ENCODE measurements at regions not wholly inside any gene's neighbourhood (a gene's known extent, or its start where the extent isn't known, plus 50 kb on each side); places are given as distances from the start of the nearest gene placed in this dataset.

DNA sequence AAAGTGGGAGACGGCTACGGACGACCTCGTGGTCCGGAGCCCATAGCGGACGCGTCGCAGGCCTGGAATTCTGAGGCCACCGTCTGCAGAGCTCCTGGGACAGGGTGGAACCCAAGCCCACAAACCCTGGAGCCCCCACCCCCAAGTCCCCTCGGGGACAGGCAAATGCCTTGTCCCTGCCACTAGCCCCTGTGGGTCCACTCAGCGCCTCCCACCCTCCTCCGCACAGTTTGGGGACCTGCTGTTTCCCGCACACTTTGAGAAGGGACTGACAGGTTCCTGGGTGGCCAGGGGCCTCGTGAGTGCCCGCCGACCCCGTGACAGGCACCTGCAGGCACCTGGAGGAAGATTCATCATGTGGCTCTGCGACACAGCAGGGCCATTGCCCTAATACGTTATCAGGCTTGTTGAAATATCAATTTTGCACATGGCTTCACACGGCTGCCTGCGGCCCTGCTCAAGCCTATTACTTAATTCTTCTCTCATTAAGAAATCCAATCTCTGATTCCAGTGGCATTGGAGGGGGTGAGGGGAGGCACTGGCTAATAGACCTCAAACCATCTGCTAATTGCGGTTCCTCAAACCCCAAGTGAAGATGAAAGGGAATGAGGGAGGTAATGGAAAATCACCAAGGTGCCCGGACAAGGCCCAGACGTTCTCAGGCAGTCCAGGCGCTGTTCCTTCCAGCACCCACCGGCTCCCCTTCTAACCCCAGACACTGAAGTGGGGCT, 672.5 kb downstream of the BRD1 start:
- no peak for DNase-seq (ENCODE audit: low spot score)

GRCh38 chr22:49154433-49154832, 673.2 kb downstream of the BRD1 start:
- no peak for DNase-seq (ENCODE audit: low spot score)

- no peak for DNase-seq (ENCODE audit: low spot score)
These were observed 673.8 kb downstream of the BRD1 start for GRCh38 chr22:49153921-49154320.

GRCh38 chr22:49152939-49153770, 674.5 kb downstream of the BRD1 start:
- DNase-seq (ENCODE audit: low spot score): no peak

DNA sequence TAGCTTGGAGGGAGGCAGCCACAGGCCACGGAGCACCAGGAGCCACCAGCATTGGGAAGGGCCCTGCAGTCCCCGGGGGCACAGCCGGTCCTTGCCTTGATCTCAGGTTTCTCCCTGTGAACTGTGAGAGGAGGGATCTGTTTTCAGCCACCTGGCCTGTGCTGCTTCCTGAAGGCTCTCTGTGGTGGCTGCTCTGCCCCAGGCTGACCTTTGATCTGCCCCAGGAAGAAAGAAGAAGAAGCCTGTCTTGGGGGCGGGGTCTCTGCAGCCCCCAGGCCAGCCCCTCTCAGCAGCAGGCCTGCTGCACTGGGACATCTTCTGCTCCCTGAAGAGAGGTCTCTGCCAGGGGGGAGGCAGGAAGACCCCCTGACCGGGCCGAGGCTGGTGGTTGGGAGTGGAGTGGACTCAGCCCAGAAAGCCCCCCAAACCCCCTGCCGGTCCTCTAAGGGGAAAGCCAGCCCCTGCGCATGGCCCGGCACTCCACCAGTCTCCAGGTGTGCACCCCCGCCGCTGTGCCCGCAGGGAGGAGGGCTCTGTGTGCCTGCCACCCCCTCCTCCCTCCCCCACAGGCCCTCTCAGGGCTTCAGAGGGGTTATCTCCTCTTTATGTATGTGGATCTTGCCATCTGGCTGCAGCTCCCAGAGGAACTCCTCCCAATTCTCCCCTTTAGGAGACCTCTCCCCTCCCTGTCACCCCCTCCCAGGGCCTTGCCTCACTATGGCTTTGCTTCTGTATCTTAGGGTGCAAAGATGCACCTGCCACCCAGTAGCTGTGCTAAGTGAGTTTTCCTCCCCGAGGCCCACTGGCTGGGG, 675.3 kb downstream of the BRD1 start:
- DNase-seq (ENCODE audit: low spot score): no peak

DNA sequence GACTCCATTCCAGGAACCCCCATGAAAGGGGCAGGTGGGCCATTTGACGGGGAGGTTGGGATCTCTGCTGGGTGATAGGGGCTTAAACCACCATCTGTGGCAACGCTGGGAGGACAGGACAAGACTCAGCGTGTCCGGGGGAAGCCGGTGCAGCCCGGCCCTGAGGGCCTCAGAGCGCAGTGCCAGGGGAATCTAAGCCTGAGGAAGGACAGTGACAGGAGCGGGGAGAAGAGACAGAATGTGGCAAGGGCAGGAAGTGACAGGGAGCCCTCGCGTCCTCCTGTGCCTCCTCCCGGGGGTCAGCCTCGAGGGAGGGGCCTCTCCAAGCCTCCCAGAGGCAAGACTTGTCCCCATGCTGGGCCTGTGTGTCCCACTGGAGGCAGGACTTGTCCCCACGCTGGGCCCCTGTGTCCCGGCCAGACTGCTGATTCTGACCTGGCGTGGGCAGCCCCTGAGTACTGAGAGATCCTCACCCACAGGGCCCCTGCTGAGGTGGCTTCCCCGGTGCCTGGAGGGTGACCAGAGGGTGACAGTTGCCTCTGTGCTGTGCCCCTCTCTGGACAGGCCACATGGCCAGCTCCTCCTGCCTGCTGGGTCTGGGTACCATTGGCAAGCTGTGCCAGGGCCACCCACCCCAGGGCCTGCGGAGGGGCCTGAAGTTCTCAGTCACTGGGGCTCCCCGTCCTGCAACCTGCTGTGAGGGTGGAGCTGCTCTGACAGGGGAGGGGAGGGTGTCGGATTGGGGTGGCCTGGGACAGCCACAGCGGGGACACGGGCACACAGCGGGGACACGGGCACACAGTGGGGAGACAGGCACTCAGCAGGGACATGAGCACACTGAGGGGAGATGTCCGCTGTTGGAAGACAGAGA, 676.2 kb downstream of the BRD1 start:
- no peak for DNase-seq (ENCODE audit: low spot score)

DNA sequence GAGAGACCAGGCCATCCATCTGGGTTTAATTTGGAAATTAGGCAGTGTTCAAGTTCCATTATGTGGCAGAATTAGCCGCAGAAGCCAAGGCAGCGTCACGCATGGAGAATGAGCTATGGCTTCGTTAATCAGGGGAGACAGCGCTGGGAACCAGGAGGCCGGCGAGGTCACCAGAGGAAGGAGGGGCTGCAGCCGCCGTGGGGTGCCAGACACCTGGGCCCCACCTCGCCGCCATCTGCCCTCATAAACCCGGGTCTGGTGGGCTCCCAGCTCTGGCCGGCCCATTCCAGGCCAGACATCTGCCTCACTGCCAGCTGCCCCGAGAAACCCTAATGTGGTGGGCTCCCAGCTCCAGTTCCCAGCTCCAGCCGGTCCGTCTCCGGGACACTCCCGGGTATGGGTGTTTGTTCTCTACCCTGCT, 676.9 kb downstream of the BRD1 start:
- DNase-seq (ENCODE audit: low spot score): no peak

DNA sequence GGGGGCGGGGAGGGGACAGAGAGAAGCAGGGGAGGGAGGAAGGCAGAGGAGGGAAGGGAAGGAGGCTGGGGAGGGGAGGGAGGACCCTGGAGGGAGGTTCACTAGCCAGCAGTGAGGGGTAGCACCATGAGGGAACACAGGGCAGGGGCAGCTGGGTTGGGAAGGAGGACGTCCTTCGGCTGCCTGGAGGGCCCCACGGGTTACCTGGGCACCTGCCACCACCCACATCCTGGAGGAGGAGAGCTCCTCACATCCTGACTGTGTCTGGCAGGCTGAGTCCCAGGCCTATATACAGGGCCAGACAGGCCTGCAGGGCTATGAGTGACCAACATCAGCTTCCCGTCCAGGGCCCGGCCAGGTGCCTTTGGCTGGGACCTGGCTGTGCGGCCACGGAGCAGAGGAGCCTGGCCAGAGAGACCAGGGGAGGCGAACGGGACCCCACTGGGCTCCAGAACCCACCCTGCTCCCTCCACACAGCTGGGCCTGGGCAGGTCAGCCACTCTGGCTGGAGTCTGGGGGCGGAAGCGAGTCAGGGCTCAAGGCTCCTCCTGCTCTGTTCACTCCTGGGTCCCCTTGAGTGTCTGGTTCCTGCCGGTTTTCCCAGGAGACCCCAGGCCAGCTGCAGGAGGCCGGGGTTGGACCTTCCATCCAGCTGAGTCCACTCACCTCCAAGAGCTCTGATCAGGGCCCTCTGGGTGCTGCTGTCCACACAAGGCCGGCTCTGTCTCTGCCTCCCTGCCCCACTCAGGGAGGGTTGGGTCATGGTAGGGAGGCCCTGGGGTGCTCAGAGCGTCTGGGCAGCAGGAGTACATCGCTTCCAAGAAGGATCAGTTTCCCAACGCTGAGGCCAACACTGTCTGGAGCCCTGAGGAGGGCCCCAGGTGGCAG, 677.7 kb downstream of the BRD1 start:
- DNase-seq (ENCODE audit: low spot score): no peak

GRCh38 chr22:49148895-49149418, 678.7 kb downstream of the BRD1 start:
- no peak for DNase-seq (ENCODE audit: low spot score)

DNA sequence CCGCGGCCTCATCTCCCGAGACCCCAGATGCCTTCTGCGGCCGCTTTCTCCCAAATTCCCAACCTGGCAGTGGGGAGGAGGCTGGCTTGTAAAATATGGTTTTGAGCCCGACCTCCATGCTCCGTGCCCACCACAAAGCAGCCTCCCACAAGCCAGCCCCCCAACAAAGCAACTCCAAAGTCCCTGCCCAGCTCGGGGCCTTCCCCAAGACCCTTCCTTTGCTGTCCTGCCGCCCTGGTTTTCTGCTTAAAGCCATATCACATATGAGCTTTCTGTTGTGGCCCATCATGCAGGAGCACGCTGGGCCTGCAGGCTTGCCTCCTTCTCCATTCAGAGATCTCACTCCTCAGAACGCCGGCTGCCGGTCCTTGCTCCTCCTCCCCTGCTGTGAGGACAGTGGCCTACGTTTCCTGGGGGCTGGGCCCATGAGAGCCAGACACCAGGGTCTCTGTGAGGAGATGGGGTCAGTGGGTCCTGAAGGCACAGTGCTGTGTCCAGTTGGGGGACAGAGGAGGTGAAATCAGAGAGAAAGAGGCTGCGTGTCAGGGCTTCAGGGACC, 680.0 kb downstream of the BRD1 start:
- no peak for DNase-seq (ENCODE audit: low spot score)

DNA sequence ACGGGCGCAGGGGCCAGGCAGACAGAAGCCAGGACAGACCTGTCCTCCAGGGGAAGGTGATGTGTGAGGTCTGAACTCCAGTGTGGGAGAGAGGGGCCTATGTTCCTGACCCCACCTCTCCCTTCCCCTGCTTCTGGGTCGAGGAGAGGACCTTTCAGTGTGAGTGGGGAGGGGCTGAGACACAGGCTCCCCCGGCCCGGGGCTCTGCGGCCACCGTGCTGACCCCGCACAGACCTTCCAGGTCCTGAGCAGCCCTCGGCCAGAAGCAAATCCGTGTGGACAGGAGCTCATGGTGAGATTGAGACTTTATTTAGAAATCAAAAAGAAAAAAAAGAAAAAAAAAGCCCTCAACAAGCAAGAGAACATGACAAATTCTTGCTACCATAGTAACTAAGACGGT, 680.5 kb downstream of the BRD1 start:
- DNase-seq (ENCODE audit: low spot score): no peak

GRCh38 chr22:49146511-49146910, 681.2 kb downstream of the BRD1 start:
- DNase-seq (ENCODE audit: low spot score): no peak

DNA sequence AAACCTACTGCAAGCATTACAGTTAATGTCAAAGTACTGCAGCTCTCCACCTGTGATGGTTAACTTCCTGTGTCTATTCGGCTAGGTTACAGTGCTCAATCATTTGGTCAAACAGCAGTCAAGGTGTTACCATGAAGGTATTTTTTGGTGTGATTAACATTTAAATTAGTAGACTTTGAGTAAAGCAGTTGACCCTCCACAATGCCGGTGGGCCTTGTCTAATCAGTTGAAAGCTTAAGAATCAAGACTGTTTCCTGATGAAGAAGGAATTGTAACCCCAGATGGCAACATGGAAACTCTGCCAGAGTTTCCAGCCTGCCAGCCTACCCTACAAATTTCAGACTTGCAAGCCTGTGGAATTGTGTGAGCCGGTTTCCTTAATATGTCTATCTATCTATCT, 683.9 kb downstream of the BRD1 start:
- no peak for DNase-seq (ENCODE audit: low spot score)

DNA sequence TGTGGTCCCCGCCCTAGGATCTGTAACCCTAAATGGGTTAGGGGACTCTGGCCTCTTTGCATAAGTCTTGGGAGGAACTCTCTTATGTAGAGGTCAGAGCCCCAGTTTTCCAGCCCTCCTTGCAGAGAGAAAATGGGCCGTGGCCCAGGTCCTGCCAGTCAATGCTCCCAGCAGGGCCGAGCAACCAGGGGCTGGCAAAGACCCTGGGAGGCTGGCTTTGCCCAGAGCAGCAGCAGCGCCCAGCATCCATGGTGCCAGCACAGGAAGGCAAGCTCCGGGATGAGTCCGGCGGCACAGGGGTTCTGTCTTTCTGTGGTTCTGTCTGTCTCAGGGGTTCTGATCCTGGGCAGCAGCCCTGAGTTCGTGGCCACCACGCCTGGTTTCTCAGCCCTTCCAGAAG, 684.8 kb downstream of the BRD1 start:
- DNase-seq (ENCODE audit: low spot score): no peak

GRCh38 chr22:49142296-49142695, 685.4 kb downstream of the BRD1 start:
- no peak for DNase-seq (ENCODE audit: low spot score)

- DNase-seq (ENCODE audit: low spot score): no peak
These were observed 685.9 kb downstream of the BRD1 start for GRCh38 chr22:49141761-49142160.

DNA sequence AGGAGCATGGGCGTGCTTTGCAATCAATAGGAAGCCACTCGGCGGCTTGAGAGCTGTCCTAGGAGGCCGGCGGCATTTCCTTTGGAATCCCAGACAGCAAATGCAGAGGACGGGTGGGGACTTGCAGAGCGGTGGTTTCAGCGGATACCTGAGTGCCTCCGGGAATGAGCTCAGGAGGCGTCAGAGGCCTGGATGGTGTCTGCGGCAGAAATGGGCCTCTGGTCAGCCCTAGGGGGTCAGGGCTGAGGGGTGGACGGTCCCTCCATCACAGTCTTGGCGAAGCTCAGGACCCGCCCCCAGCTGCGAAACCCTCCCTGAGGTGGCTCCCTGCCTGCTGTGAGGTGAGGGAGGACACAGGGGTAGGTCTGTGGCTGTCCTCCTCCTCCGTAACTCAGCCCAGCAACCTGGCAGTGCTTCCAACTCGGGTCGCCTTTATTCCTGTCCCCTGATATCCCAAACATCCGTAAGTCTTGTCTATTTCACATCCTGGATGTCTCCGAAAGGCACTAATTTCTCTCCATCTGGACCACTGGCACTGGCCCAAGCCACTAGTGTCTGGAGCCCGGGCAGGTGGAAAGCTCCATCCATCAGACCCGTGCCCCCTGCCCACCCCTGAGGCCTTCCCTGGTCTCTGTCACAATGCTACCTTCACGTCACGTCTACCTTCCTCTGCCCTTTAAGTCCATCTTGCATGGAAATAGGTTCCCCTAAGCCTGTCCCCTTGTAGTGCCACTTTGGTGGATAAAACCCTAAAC, 686.6 kb downstream of the BRD1 start:
- DNase-seq (ENCODE audit: low spot score): no peak

DNA sequence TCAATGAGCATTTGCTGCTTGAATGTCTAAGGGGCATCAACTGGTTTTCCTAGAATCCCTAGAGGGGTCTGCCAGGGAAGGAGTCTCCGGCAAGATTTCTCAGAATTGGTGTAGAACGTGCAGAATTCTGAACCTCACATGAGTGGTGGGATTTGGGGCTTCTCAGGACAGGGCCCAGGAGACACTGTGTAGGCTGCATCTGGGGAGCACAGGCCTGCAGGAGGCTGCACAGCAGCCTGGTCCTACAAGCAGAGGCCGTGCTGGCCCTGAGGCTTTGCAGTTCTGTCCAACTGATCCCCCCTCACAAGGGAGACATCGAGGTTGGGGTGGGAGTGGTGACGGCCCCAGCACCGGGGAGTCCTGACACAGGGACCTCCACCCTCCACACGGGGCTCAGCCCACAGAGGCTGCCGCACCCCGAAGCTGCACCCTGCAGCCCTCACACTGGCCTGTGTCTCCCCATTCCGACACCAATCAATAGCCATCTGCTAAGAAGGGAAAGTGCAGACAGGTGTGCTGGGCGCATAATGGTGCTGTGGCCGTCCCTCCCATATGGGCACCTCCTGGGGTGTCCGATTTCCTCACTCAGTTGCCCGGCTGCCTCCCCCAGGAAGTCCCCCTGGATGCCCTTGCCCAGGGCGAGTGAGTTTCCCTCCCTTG, 688.1 kb downstream of the BRD1 start:
- DNase-seq (ENCODE audit: low spot score): no peak
